Activated CD4-positive, alpha-beta T cell treated with anti-CD3 and anti-CD28 coated beads, Interleukin-2, Interleukin-4, amounts not matched to agents 100 ng/mL and 50 ng/mL, durations not matched to agents 16 hours and 8 hours (primary cell): ENCODE measurements at regions not wholly inside any gene's neighbourhood (a gene's known extent, or its start where the extent isn't known, plus 50 kb on each side); places are given as distances from the start of the nearest gene placed in this dataset.

Source experiments
- DNase-seq: peaks from one replicate; pipeline ENCODE4 v3.0.0-alpha.2; 2020; ENCODE audit warnings: low spot score

DNA sequence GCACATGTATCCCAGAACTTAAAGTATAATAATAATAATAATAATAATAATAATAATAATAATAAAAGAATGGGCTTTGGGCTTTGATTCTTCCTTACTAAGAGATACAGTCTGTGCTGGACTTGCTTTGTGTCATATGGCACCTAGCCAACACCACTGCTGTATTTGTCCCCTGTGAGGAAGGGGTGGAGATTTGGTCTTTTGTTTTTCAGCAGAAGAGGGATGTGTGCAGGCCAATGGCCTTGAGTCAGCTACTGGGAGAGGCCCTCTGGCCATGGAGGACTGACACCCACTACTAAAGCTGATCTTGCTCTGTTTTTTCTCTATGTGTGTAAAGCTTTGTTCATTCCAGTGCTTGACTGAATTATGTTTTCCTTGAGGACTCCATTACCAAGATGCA lies 573.0 kb upstream of the PCDH15 start:
- no peak for DNase-seq

DNA sequence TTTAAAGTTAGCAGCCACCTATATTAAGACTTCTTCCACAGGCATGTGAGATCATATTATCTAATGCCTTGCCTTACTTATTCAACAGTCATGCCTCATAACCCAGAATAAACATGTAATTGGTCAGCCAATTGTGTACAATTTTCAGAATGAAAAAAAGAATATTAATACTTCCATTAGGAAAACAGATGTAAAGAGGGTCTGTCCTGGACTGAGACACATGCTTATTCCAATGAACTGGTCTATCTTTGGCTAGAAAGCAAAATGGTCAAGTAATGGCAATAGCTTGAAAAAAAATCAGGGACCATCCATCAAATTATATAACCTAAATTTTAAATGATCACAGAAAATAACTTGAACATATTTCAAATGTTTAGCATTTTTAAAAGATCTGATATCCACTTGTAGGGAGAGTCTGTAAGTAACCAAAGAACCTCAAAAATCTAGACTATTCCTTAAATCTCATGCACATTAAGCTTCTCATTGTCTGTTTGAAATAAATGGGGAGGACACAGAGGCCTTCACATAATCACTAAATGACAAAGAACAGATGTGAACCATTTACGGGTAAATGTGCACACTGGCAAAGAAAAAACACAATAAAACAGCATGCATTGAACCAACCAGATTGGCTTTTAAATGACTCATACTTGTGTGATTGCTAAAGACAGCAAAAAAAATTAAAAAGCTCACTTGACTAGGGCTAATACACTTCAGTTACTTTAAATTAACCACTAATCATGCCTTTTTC lies 568.8 kb upstream of the PCDH15 start:
- DNase-seq, result no peak

DNA sequence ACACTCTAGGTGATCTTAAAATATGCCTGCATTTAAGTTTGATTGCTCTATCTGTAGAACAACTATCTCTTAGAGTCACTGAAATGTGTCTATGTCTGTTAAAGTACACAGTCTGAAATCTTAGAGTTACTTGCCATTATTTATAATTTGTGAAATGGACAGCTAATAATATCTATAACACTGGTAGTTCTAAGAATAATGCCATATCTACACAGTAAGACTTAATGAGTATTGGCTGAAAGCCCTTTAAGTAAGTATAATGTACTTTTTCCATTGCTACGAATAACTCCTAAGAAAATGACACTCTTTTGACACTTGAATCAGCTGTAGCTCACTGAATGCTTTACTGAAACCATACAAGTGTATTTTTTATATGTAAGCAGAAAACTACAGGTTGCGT lies 567.4 kb upstream of the PCDH15 start:
- DNase-seq, result no peak

DNA sequence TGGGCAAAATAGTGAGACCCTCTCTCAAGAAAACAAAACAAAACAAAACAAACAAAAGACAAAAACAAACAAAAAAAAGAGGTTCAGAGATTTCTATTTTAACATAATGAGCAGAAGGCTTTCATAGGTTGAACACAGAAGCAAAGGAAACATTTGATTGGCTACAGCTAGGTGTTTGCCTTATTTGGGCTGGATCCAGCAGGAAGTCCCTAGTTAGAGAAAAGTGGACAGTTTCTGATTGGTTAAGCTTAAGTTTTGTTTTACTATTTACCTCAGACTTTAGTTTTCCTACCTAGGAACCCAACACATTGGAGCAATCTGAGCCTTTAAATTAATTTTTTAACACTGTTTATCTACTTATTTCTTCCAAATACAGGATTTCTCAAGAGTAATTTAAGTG lies 566.5 kb upstream of the PCDH15 start:
- no peak for DNase-seq

DNA sequence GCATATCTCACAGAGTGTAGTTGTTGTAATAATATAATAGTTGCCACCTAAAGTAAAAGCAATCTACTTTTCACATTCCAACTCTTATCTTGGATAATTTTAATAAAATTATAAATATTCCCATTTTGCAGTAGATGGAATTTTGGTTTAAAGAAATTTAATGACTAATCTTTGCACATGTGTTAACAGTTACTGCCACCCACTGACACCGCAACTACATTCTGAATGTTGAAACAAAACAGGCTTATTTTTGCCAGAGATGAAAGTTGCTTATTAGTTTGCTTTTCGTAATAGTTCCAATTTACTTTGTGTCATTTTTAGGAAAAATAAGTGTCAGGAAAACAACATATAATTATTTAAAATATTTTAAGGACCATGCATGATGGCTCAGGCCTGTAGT lies 557.5 kb upstream of the PCDH15 start:
- no peak for DNase-seq

DNA sequence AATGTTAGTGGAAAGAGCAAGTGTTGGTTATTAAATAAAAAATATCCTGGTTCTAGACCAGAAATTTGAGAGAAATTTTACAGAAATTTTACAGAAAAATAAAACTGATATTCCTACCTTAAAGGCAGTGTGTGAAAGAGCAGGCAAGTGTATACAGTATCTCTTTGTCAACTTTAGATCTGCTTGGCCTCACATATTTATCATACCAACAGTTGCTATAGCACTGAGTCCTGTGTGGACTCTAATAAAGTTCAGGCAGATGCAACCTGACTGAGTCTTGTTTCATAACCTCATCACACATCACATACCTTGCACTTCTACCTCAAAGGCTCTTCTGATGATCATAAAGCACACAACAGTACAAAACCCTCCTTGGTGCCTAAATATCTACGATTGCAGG lies 552.4 kb upstream of the PCDH15 start:
- DNase-seq, result no peak

DNA sequence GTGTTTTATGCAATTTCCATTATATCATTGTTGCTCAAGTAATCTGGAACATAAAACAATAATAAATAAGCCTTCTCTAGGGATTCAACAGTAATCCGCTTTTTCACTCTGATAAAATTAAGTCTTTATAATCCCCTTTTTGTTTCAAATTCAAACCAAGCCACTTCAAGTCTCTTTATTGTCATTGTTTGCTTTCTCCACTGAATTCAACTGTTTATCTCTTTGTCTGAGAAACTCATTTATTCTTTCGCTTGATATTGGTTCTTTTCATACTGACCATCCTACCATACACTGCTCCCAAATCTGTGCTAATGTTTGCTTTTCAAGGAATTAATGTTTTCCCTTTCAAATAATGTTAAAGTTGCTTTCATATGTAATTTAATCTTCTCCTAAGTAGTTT lies 550.4 kb upstream of the PCDH15 start:
- DNase-seq, result no peak

DNA sequence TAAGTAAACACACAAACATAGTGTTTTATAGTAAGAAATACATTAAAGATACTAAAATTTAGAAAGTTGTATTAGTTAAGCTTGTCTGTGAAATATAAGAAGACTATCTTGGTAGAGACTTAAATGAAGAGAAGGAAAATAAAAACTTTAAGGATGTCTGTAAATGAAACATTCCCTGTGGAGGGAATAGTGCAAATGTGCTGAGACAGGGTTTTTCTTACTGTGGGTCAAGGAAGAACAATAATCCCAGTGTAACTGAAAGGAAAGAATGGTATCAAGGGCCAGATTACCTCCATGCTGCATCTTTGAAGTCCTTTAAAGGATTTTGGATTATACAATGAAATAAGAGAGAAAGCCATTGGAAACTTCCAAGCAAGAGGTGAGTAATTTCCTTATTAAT lies 547.5 kb upstream of the PCDH15 start:
- no peak for DNase-seq

DNA sequence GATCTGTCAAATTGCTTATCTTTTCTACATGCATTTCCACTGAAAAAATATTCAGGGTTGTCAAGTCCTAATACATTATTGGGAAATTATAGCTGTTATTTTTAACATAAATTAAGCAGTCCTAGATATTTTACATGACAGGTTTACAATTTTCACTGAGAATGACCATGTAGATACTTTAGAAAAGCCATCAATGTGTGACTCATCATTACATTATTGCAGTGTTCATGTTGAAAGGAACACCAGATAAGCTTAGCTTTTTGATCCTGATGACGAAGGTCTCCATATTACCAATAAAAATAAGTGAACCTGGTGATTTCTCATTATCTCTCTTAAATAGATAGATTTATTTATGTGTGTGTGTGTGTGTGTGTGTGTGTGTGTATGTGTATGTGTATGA lies 529.5 kb upstream of the PCDH15 start:
- DNase-seq, result no peak

DNA sequence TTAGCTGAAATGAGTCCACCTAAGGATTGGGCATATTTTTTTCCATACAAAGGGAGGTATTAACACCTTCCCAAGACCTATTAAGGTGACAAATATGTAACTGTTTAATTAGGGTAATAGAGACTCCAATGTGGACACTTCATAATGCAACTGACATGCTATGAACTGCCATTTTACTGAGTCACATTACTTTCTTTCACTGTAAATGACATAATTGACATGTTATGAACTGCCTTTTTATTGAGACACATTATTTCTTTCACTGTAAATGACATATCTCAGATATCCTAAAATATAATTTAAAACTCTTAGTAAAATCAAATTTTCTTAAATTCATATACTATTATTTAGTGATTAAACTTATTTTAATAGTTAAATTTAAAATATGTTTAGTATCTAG lies 528.8 kb upstream of the PCDH15 start:
- DNase-seq, result no peak

DNA sequence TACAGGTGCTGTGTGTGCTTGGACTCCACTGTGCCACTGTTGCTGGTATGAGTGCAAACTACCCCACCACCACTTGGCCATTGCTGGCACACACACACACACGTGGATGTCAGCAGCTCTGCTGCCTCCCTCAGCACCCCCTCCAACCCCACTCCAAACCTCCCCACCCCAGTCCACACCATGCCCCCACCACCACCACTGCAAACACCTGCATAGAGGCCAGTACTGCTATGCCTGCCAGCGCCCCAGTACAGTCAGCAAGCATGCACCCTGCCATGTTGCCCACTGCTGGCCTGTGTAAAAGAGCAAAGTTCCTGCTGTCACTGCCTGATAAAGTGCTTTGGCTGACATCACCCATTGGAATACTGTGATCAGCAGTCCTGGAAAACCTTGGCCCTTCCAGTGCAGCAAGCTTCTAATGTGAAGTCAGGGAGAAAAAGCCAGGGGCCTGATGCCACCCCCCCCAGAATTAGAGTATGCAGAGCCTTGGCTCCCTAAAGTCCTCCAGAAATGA lies 519.2 kb upstream of the PCDH15 start:
- DNase-seq, result no peak

DNA sequence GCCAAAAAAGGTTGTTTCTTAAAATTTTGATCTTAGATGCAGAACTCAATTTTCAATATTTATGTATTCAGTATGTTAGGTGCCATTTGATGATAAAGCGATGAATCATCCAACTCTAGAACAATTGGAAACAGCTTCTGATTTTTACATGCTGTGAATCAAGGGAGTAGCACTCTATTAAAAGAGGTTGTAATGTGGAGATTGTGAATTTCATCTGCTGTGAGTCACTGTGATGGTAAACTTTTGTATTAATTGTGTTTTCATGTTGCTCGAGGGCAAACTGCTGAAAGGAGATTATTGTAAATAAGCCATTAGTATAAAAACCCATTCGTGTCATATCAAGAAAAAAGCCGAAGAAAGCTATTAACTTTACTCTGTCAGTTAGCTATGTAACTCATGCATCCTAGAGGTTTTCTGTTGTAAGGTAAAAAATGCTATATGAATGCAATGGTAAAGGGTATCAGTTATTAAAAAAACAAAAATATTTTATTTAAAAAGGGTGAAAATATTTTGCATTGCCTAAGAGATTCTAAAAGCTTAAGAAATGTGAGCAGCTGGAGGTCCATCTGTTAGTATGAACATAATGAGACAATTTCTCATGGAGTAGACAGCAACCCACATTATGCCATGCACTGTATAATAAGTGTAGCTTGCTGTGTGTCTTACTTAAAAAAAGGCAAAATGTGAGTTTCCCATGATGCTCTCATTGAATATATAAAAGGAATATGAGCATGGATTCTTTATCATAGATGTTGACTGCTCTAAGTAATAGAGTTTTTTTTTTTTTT lies 511.0 kb upstream of the PCDH15 start:
- no peak for DNase-seq

DNA sequence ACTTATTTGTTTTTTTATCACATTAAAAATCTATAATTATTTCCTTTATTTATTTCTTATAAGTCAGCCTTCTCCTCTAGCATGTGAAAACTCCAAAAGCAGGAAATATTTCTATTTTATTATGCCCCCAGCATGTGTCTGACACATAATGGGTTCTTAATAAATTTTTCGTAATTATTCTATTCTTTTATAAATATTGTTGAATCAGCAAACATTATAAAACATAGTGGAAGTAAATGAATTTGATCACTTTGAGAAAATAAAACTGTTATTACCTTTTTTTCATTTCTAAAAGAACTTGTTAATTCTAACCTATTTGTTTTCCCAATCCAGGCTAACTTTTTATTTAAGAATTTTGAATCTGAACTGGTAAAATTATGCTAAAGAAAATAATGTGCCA lies 509.1 kb upstream of the PCDH15 start:
- no peak for DNase-seq

DNA sequence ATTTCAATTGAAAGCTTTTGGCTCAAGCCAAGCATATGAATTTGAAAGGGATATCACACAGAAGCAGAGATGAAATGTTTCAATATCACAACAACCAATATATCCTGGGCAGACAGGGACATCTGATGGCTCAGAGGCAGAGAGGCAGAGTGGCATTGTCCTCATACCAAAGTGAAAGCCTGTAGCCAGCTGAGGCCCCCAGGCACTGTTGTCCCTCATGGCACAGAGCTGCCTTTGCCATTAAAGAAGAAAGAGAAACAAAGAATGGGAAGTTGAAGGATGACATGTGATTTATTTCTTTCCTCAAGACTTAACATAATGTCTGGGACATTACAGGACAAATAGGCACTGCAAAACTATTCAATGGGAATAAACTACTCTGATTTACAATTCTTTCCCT lies 504.3 kb upstream of the PCDH15 start:
- no peak for DNase-seq

DNA sequence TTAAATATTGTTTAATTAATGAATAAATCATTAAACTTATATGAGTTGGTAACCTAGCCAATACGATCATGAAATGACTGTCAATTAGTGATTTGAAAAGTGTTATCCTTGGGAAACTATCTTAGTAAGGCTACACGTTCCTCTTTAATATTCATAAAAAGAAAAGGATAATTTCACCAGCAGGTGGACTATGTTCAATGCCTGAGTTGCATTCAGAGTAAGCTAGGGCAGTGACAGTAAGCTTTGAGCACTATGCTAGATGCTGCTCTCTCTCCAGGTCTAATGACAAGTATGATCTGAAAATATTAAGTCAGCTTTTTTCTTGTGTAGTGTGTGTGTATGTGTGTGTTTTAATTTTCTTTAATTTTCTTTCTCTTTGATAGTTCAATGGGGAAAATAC lies 486.3 kb upstream of the PCDH15 start:
- DNase-seq, result no peak

DNA sequence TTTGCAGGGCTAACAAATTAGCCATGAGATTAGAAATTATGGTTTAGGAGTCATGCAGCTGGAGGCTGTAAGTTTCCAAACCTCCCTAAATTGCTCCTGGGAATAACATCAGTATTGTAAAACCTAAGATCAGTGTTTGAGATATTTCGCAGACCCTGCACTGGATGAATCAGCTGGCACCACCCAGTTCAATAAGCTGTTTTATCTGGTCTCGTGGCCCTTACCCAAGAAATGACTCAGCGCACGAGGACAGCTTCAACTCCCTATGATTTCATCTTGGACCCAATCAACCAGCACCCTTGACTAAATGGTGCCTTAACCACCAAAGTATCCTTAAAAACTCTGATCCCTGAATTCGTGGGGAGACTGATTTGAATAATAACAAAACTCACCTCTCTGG lies 482.0 kb upstream of the PCDH15 start:
- no peak for DNase-seq

DNA sequence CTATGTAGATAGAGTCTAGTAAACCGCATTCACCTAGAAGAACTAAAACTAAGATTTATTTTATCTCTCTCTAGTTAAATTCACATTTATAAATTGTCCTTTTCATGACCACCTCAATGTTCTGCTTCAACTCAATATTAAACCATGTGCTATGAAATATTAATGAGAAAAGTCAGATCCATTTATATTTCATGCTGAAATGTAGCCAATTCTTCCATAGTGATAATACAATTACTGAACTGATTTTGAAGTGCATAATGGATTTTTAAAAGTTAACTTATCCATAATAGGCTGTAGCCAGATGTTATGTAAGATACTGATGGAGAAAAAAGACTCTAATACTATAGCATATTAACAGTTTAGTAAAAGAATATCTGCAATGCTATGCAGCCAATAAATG lies 479.7 kb upstream of the PCDH15 start:
- DNase-seq, result no peak

DNA sequence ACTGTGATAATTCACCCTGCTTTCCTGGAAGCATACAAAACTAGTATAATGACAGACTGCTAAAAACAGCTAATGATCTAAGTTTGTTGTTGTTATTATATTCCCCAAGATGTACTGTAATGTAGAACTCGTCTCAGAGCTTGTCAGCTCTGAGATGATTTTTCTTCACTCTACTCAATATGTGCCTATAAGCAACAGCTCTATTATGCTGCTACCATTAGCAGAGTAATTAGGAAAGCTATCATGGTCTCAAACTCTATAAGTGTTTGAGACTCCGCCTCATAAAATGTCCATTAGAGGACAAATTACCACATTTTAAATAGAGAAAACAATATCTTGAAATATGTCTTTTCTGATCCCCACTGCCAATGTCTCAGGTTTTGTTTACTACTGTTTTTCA lies 476.5 kb upstream of the PCDH15 start:
- DNase-seq, result no peak

DNA sequence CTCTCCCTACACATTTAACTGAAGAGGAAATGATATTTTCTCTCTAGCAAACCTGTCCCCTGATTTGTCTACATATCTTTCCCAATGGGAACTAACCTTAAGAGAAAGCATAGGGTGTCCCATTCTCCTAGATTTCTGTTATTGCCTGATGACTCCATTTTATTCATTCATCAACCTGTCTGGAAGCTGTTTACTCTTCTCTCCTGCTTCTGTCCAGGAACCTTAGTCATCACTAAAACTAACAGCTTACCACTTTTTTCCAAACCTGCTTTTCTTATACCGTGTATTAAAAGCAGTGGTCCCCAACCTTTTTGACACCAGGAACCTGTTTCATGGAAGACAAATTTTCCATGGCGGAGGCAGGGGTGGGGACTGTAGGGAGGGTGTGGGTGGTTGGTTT lies 473.3 kb upstream of the PCDH15 start:
- DNase-seq, result no peak

DNA sequence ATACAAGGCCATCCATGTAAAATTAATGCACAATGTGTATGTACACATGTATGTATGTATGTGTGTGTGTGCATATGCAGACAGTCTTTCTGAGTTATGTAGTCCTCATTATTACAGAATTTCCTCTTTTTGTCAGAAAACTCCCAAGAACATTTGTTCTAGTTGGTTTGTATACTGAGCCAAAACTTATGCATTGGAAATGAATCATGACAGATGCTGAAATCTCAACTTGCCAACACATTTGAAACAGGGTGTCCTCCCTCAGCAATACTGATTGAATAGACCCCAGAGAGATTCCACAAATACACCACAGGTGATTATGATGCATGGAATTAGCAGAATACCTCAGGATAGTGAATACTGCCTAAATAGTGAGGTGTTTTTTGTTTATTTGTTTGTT lies 472.9 kb upstream of the PCDH15 start:
- no peak for DNase-seq

DNA sequence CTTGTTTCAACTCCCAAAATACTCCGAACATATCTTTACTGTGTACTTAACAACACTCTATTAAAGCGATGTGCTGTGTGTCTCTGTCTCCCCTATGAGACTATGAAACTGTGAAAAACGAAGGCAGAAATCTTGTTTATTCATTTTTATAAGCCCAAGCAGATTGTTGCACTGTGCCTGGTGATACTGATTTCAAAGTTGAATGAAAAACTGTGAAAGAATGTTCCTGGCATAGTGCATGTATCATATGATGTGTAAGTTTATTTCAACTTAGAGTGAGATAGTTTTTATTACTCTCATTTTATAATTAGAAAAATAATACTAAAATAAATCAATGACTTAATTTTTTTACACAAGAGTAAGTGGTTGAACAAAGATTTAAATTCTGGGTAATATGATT lies 471.9 kb upstream of the PCDH15 start:
- DNase-seq, result no peak

DNA sequence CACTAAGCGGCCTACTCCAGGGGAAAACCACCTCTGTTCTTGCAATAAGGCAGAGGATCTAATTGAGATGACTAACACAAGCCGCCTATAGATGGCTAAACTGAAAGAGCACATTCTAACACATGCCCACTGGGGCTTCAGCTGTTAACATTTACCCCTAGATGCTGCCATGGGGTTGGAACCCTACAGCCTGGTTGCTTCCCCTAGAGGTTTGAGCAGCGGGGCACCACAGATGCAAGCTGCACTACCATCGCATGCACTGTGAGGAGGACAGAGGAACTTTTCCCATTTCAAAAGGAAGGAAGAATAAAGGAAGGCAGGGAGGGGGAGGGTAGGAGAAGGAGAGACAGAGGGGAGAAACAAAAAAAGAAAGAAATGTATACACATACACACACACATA lies 465.8 kb upstream of the PCDH15 start:
- no peak for DNase-seq

DNA sequence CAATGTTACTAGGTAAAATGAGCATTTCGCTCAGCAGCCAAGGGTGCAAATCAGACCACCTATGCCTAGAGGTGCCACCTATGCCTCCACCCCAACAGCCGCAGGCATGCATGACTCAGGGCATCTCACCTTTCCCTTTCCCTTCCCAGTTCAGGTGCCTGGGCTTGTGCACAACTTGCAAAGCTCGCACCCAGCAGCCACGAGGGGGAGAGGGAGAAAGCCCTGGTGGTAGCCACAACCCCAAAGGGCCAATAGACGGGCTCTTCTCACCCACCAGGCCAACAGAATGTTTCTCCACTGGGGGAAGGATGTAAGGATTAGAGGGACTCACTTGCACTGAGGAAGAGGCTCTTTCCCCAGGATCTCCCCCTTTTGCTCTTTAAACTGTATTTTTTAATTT lies 462.3 kb upstream of the PCDH15 start:
- DNase-seq, result no peak

DNA sequence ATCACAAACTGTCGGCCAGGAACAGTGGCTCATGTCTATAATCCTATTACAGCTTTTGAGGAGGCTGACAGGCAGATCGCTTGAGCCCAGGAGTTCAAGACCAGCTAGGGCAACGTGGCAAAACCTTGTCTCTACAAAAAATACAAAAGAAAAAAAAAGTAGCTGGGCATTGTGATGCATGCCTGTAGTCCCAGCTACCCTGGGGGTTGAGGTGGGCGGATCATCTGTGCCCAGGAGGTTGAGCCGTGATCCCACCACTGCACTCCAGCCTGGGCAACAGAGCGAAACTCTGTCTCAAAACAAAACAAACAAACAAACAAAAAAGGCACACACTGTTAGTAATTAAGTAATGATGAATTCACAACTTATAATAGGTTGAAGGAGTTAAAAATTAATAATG lies 441.5 kb upstream of the PCDH15 start:
- no peak for DNase-seq
